BJ (cell line): ENCODE measurements at regions not wholly inside any gene's neighbourhood (a gene's known extent, or its start where the extent isn't known, plus 50 kb on each side); places are given as distances from the start of the nearest gene placed in this dataset.
"Not testable (repeated sequence)": the region's sequence is repeated elsewhere in the genome, so short reads cannot be mapped to it uniquely, and the experiment has no call there.

Source experiments
- CTCF ChIA-PET: fragments of 350-600 bp; formaldehyde crosslinking; extraction: SDS; loops from one replicate; lab custom pipeline; 2021; ENCODE audit warnings: antibody characterized with exemption, inconsistent platforms; lab: Yijun Ruan, JAX
- POLR2A ChIA-PET: fragments of 300-600 bp; sonication (Branson Sonifier 250); formaldehyde crosslinking; extraction: SDS; loops from one replicate; lab custom pipeline; 2021; ENCODE audit warnings: antibody characterized with exemption; lab: Charles Lee
- DNase-seq: peaks from one replicate; pipeline ENCODE4 v3.0.0-alpha.2; 2011; ENCODE audit warnings: low read depth
- H3K27me3 ChIP-seq: 2 replicates; pipeline ENCODE4 v1.6.0; 2011; ENCODE audit warnings: low read length; ENCODE audit not compliant: control insufficient read depth, insufficient read depth
- H3K36me3 ChIP-seq: 2 replicates; pipeline ENCODE4 v1.5.1; 2011; ENCODE audit warnings: low read length; ENCODE audit not compliant: control insufficient read depth, insufficient read depth
- H3K4me3 ChIP-seq: 2 replicates; pipeline ENCODE4 v1.5.1; 2011; ENCODE audit warnings: low read depth, mild to moderate bottlenecking, control low read depth, low read length
- TF ChIP-seq, protein P1 (sequence below): IDR thresholded peaks from 2 replicates; pipeline ENCODE4 v1.5.1; 2011; ENCODE audit warnings: low read depth, mild to moderate bottlenecking, control low read depth, inconsistent platforms, low read length, moderate library complexity; ENCODE audit not compliant: insufficient read depth

DNA sequence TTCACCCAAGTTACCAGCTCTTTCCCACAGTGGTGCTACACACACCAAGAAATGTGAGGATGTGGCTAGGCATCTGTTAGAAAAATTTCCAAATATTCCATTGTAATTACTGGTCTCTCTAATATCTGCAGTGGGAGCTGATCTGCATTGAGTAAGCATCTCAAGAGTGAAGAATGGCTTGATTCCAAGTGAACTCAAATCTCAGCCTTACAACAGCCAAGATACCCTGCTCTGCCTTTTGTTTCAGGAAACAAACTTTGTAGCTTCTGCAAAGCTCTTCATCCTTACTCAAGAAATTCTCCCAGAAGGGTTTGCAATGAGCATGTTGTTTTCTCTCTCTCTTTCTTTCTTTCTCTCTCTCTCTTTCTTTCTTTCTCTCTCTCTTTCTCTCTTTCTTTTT lies 181.1 kb downstream of the FCRL5 start:
- H3K27me3 ChIP-seq, result no peaks in the 10 kb centered on the region
- TF ChIP-seq, protein P1, sequence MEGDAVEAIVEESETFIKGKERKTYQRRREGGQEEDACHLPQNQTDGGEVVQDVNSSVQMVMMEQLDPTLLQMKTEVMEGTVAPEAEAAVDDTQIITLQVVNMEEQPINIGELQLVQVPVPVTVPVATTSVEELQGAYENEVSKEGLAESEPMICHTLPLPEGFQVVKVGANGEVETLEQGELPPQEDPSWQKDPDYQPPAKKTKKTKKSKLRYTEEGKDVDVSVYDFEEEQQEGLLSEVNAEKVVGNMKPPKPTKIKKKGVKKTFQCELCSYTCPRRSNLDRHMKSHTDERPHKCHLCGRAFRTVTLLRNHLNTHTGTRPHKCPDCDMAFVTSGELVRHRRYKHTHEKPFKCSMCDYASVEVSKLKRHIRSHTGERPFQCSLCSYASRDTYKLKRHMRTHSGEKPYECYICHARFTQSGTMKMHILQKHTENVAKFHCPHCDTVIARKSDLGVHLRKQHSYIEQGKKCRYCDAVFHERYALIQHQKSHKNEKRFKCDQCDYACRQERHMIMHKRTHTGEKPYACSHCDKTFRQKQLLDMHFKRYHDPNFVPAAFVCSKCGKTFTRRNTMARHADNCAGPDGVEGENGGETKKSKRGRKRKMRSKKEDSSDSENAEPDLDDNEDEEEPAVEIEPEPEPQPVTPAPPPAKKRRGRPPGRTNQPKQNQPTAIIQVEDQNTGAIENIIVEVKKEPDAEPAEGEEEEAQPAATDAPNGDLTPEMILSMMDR, result no peak
- ChIA-PET CTCF (interaction anchor here (0.9 to 5.0 kb wide), 14 partner anchors 8 to 134 kb away, joined by 3 to 43 read pairs (median 8); no protein-coding TSS in a partner anchor), POLR2A (no interaction called here)
- no peak overlapping the region for H3K4me3 ChIP-seq
- H3K36me3 ChIP-seq, result no peaks in the 10 kb centered on the region
- DNase-seq, result no peak

DNA sequence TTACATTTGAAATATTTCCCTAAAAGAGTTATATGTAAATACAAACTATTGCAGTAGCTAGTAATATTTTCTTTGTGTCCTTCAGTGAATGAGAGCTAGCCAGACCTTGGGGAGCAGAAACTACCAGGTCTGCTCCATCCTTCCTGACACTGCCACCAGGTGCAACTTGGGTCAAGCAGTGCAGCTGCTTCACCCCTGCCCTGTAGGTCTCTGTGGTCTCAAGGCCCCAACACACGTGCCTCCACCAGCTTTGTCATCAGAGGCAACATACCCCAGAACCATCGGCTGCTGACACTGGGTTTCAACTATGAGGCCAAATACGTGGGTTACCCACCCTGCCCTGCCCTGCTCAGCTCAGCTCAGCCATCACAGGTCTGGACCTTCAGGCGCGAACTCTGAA lies 181.6 kb downstream of the FCRL5 start:
- CTCF ChIA-PET, result interaction anchor here (0.6 to 5.0 kb wide), 21 partner anchors 9 to 348 kb away, joined by 3 to 43 read pairs (median 6); no protein-coding TSS in a partner anchor
- POLR2A ChIA-PET, result no interaction called here

GRCh38 chr1:157369808-157370521 lies 182.3 kb downstream of the FCRL5 start:
- no peak overlapping the region for H3K4me3 ChIP-seq
- POLR2A ChIA-PET, result no interaction called here
- TF ChIP-seq, protein P1, result peak; percentile 86

More for the DNA sequence above, 181.6 kb downstream of the FCRL5 start:
- Histone ChIP-seq H3K36me3 (no peaks in the 10 kb centered on the region), H3K27me3 (no peaks in the 10 kb centered on the region), H3K4me3 (no peak overlapping the region)
- no peak for DNase-seq
- TF ChIP-seq, protein P1, result no peak

GRCh38 chr1:157368941-157369340 lies 183.4 kb downstream of the FCRL5 start:
- DNase-seq, H3K4me3 ChIP-seq, H3K36me3 ChIP-seq, POLR2A ChIA-PET, H3K27me3 ChIP-seq: not testable (repeated sequence)
- CTCF ChIA-PET, result interaction anchor here (0.8 to 5.0 kb wide), 14 partner anchors 9 to 322 kb away, joined by 3 to 43 read pairs (median 8); no protein-coding TSS in a partner anchor

More at GRCh38 chr1:157369808-157370521, 182.3 kb downstream of the FCRL5 start:
- Histone ChIP-seq H3K27me3 (no peaks in the 10 kb centered on the region), H3K36me3 (no peaks in the 10 kb centered on the region)
- no peak for DNase-seq
- CTCF ChIA-PET, result interaction anchor here (0.6 to 5.0 kb wide), 27 partner anchors 9 to 349 kb away, joined by 3 to 43 read pairs (median 5); no protein-coding TSS in a partner anchor

GRCh38 chr1:157368363-157368762 lies 184.0 kb downstream of the FCRL5 start:
- H3K4me3 ChIP-seq, result no peak overlapping the region
- no peaks in the 10 kb centered on the region for H3K36me3 ChIP-seq
- no peaks in the 10 kb centered on the region for H3K27me3 ChIP-seq
- no peak for DNase-seq
- ChIA-PET POLR2A (no interaction called here), CTCF (interaction anchor here (0.5 to 5.0 kb wide), 7 partner anchors 8 to 153 kb away, joined by 3 to 43 read pairs (median 8); no protein-coding TSS in a partner anchor)
- TF ChIP-seq, protein P1, result no peak
